ENCODE measurements at regions not wholly inside any gene's neighbourhood (a gene's known extent, or its start where the extent isn't known, plus 50 kb on each side); places are given as distances from the start of the nearest gene placed in this dataset.

GRCh38 chr13:103539721-103540381, 473.6 kb upstream of the SLC10A2 start:
- no peaks in the 10 kb centered on the region for H3K36me3 ChIP-seq (ENCODE audit: control insufficient read depth, insufficient read depth, low read length)
- H3K27me3 ChIP-seq (ENCODE audit: control insufficient read depth, insufficient read depth, low read length): no peaks in the 10 kb centered on the region
- no peak overlapping the region for H3K9ac ChIP-seq (ENCODE audit: low read length)
- H3K4me3 ChIP-seq (ENCODE audit: low read length): no peak overlapping the region
- H3K9me3 ChIP-seq (ENCODE audit: control insufficient read depth, low read length): no peaks in the 10 kb centered on the region
- no peaks in the 10 kb centered on the region for H3K4me1 ChIP-seq (ENCODE audit: control insufficient read depth, insufficient read depth, low read length)

- H3K36me3 ChIP-seq (ENCODE audit: control insufficient read depth, insufficient read depth, low read length): no peaks in the 10 kb centered on the region
- no peak overlapping the region for H3K9ac ChIP-seq (ENCODE audit: low read length)
- H3K27me3 ChIP-seq (ENCODE audit: control insufficient read depth, insufficient read depth, low read length): no peaks in the 10 kb centered on the region
- H3K4me1 ChIP-seq (ENCODE audit: control insufficient read depth, insufficient read depth, low read length): no peaks in the 10 kb centered on the region
- no peak overlapping the region for H3K4me3 ChIP-seq (ENCODE audit: low read length)
- no peaks in the 10 kb centered on the region for H3K9me3 ChIP-seq (ENCODE audit: control insufficient read depth, low read length)
Observed at GRCh38 chr13:103539265-103539664, 473.0 kb upstream of the SLC10A2 start.

- Histone ChIP-seq H3K9ac (ENCODE audit: low read length) (no peak overlapping the region), H3K4me3 (ENCODE audit: low read length) (no peak overlapping the region), H3K9me3 (ENCODE audit: control insufficient read depth, low read length) (no peaks in the 10 kb centered on the region), H3K27me3 (ENCODE audit: control insufficient read depth, insufficient read depth, low read length) (no peaks in the 10 kb centered on the region), H3K4me1 (ENCODE audit: control insufficient read depth, insufficient read depth, low read length) (no peaks in the 10 kb centered on the region), H3K36me3 (ENCODE audit: control insufficient read depth, insufficient read depth, low read length) (no peaks in the 10 kb centered on the region)
Observed at GRCh38 chr13:103537616-103538015, 471.4 kb upstream of the SLC10A2 start.

GRCh38 chr13:103531278-103531677, 465.1 kb upstream of the SLC10A2 start:
- H3K9me3 ChIP-seq (ENCODE audit: control insufficient read depth, low read length): no peaks in the 10 kb centered on the region
- no peak overlapping the region for H3K9ac ChIP-seq (ENCODE audit: low read length)
- H3K4me1 ChIP-seq (ENCODE audit: control insufficient read depth, insufficient read depth, low read length): no peaks in the 10 kb centered on the region
- H3K36me3 ChIP-seq (ENCODE audit: control insufficient read depth, insufficient read depth, low read length): no peaks in the 10 kb centered on the region
- no peaks in the 10 kb centered on the region for H3K27me3 ChIP-seq (ENCODE audit: control insufficient read depth, insufficient read depth, low read length)
- no peak overlapping the region for H3K4me3 ChIP-seq (ENCODE audit: low read length)

GRCh38 chr13:103528437-103528836, 462.2 kb upstream of the SLC10A2 start:
- H3K36me3 ChIP-seq (ENCODE audit: control insufficient read depth, insufficient read depth, low read length): no peaks in the 10 kb centered on the region
- no peak overlapping the region for H3K4me3 ChIP-seq (ENCODE audit: low read length)
- no peaks in the 10 kb centered on the region for H3K9me3 ChIP-seq (ENCODE audit: control insufficient read depth, low read length)
- H3K27me3 ChIP-seq (ENCODE audit: control insufficient read depth, insufficient read depth, low read length): no peaks in the 10 kb centered on the region
- H3K9ac ChIP-seq (ENCODE audit: low read length): no peak overlapping the region
- no peaks in the 10 kb centered on the region for H3K4me1 ChIP-seq (ENCODE audit: control insufficient read depth, insufficient read depth, low read length)

- H3K36me3 ChIP-seq (ENCODE audit: control insufficient read depth, insufficient read depth, low read length): no peaks in the 10 kb centered on the region
- no peaks in the 10 kb centered on the region for H3K4me1 ChIP-seq (ENCODE audit: control insufficient read depth, insufficient read depth, low read length)
- H3K4me3 ChIP-seq (ENCODE audit: low read length): no peak overlapping the region
- H3K9me3 ChIP-seq (ENCODE audit: control insufficient read depth, low read length): no peaks in the 10 kb centered on the region
- H3K9ac ChIP-seq (ENCODE audit: low read length): no peak overlapping the region
- no peaks in the 10 kb centered on the region for H3K27me3 ChIP-seq (ENCODE audit: control insufficient read depth, insufficient read depth, low read length)
Observed at GRCh38 chr13:103525530-103525929, 459.3 kb upstream of the SLC10A2 start.

GRCh38 chr13:103523858-103524257, 457.6 kb upstream of the SLC10A2 start:
- Histone ChIP-seq H3K9me3 (ENCODE audit: control insufficient read depth, low read length) (no peaks in the 10 kb centered on the region), H3K27me3 (ENCODE audit: control insufficient read depth, insufficient read depth, low read length) (no peaks in the 10 kb centered on the region), H3K4me1 (ENCODE audit: control insufficient read depth, insufficient read depth, low read length) (no peaks in the 10 kb centered on the region), H3K4me3 (ENCODE audit: low read length) (no peak overlapping the region), H3K9ac (ENCODE audit: low read length) (no peak overlapping the region), H3K36me3 (ENCODE audit: control insufficient read depth, insufficient read depth, low read length) (no peaks in the 10 kb centered on the region)

- Histone ChIP-seq H3K36me3 (ENCODE audit: control insufficient read depth, insufficient read depth, low read length) (no peaks in the 10 kb centered on the region), H3K9ac (ENCODE audit: low read length) (no peak overlapping the region), H3K4me1 (ENCODE audit: control insufficient read depth, insufficient read depth, low read length) (no peaks in the 10 kb centered on the region), H3K9me3 (ENCODE audit: control insufficient read depth, low read length) (no peaks in the 10 kb centered on the region), H3K27me3 (ENCODE audit: control insufficient read depth, insufficient read depth, low read length) (no peaks in the 10 kb centered on the region), H3K4me3 (ENCODE audit: low read length) (no peak overlapping the region)
Observed at GRCh38 chr13:103521532-103521931, 455.3 kb upstream of the SLC10A2 start.

GRCh38 chr13:103517768-103518102, 451.5 kb upstream of the SLC10A2 start:
- no peak overlapping the region for H3K4me3 ChIP-seq (ENCODE audit: low read length)
- no peaks in the 10 kb centered on the region for H3K27me3 ChIP-seq (ENCODE audit: control insufficient read depth, insufficient read depth, low read length)
- H3K9me3 ChIP-seq (ENCODE audit: control insufficient read depth, low read length): no peaks in the 10 kb centered on the region
- no peak overlapping the region for H3K9ac ChIP-seq (ENCODE audit: low read length)
- H3K36me3 ChIP-seq (ENCODE audit: control insufficient read depth, insufficient read depth, low read length): no peaks in the 10 kb centered on the region
- H3K4me1 ChIP-seq (ENCODE audit: control insufficient read depth, insufficient read depth, low read length): no peaks in the 10 kb centered on the region

GRCh38 chr13:103517066-103517767, 451.0 kb upstream of the SLC10A2 start:
- H3K9ac ChIP-seq (ENCODE audit: low read length): no peak overlapping the region

GRCh38 chr13:103516015-103516795, 450.0 kb upstream of the SLC10A2 start:
- H3K9ac ChIP-seq (ENCODE audit: low read length): no peak overlapping the region
- no peak overlapping the region for H3K4me3 ChIP-seq (ENCODE audit: low read length)
- no peaks in the 10 kb centered on the region for H3K9me3 ChIP-seq (ENCODE audit: control insufficient read depth, low read length)
- H3K36me3 ChIP-seq (ENCODE audit: control insufficient read depth, insufficient read depth, low read length): no peaks in the 10 kb centered on the region
- H3K4me1 ChIP-seq (ENCODE audit: control insufficient read depth, insufficient read depth, low read length): no peaks in the 10 kb centered on the region
- H3K27me3 ChIP-seq (ENCODE audit: control insufficient read depth, insufficient read depth, low read length): no peaks in the 10 kb centered on the region

More at GRCh38 chr13:103517066-103517767, 451.0 kb upstream of the SLC10A2 start:
- Histone ChIP-seq H3K36me3 (ENCODE audit: control insufficient read depth, insufficient read depth, low read length) (no peaks in the 10 kb centered on the region), H3K9me3 (ENCODE audit: control insufficient read depth, low read length) (no peaks in the 10 kb centered on the region), H3K27me3 (ENCODE audit: control insufficient read depth, insufficient read depth, low read length) (no peaks in the 10 kb centered on the region), H3K4me3 (ENCODE audit: low read length) (no peak overlapping the region), H3K4me1 (ENCODE audit: control insufficient read depth, insufficient read depth, low read length) (no peaks in the 10 kb centered on the region)

GRCh38 chr13:103515410-103515809, 449.2 kb upstream of the SLC10A2 start:
- Histone ChIP-seq H3K9me3 (ENCODE audit: control insufficient read depth, low read length) (no peaks in the 10 kb centered on the region), H3K4me3 (ENCODE audit: low read length) (no peak overlapping the region), H3K4me1 (ENCODE audit: control insufficient read depth, insufficient read depth, low read length) (no peaks in the 10 kb centered on the region), H3K9ac (ENCODE audit: low read length) (no peak overlapping the region), H3K36me3 (ENCODE audit: control insufficient read depth, insufficient read depth, low read length) (no peaks in the 10 kb centered on the region), H3K27me3 (ENCODE audit: control insufficient read depth, insufficient read depth, low read length) (no peaks in the 10 kb centered on the region)
